ENCODE measurements at regions not wholly inside any gene's neighbourhood (a gene's known extent, or its start where the extent isn't known, plus 50 kb on each side); places are given as distances from the start of the nearest gene placed in this dataset.

DNA sequence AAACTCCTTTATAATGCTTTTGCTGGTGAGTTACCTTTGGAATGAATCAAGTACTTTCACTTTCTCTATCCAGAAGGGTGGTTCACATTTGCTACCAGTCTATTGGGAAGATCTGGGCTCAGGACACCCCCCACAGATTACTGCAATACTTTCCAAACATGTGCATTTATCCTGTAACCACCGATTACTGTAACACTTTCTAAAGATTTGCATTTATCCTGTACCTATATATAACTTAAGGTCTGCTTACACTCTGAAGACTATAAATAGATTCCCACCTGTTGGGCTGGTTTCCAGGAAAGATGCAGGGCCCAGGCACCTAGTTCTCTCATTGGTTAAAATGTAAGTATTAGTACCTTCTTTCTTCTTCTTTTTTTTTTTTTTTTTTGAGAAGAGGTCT lies 113.0 kb upstream of the NEDD4L start:
- DNase-seq (ENCODE audit: low read depth), result peak; percentile 24
- no peak overlapping the region for H3K4me3 ChIP-seq (ENCODE audit: low read depth, low read length)

DNA sequence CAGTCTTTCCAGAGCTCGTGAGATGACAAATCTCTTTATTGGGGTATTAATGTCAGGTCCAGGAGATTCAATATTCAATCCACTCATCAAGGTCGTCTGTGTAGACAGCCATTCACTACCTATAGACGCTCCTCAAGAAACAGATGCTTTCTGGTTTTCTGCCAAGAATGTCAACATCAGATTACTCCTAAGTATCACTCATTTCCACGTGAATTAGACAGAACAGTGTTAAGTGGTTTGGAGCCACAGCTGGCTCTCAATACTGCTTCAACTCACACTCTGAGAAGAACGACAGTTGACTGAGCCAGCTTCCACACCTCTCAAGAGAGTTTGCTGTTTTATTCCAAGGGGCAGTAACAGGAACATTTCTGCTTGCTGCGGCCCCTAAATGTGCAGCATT lies 113.5 kb upstream of the NEDD4L start:
- TF ChIP-seq, protein P1, sequence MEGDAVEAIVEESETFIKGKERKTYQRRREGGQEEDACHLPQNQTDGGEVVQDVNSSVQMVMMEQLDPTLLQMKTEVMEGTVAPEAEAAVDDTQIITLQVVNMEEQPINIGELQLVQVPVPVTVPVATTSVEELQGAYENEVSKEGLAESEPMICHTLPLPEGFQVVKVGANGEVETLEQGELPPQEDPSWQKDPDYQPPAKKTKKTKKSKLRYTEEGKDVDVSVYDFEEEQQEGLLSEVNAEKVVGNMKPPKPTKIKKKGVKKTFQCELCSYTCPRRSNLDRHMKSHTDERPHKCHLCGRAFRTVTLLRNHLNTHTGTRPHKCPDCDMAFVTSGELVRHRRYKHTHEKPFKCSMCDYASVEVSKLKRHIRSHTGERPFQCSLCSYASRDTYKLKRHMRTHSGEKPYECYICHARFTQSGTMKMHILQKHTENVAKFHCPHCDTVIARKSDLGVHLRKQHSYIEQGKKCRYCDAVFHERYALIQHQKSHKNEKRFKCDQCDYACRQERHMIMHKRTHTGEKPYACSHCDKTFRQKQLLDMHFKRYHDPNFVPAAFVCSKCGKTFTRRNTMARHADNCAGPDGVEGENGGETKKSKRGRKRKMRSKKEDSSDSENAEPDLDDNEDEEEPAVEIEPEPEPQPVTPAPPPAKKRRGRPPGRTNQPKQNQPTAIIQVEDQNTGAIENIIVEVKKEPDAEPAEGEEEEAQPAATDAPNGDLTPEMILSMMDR (IDR thresholded peaks at IDR 0.05; ENCODE audit: insufficient read depth, low read depth, low read length, missing control alignments), result no peak
- H3K4me3 ChIP-seq (ENCODE audit: low read depth, low read length), result no peak overlapping the region
- no peak for DNase-seq (ENCODE audit: low read depth)

More for the DNA sequence above, 113.0 kb upstream of the NEDD4L start:
- TF ChIP-seq, protein P1 (IDR thresholded peaks at IDR 0.05; ENCODE audit: insufficient read depth, low read depth, low read length, missing control alignments), result no peak

GRCh38 chr18:57929922-57930321 lies 114.1 kb upstream of the NEDD4L start:
- TF ChIP-seq, protein P1 (IDR thresholded peaks at IDR 0.05; ENCODE audit: insufficient read depth, low read depth, low read length, missing control alignments), result no peak
- DNase-seq (ENCODE audit: low read depth), result no peak

DNA sequence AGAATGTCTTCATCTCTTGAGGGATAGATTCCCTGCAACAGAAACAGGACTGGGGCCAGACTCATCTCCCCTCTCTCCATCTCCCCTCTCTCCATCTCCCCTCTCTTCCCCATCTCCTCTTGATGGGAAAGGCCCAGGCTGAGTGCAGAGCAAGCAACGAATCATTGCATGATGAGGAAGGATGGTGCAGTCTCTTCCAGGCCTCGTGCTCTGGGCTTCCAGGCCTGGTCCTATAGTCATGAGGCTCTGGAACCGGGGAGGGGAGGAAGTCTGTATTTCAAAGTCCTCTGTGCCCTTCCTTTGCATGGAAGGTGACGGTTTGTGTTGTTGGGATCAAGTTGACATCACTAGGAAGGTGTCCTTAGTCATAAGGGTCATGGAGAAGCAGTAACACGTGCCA lies 115.6 kb upstream of the NEDD4L start:
- TF ChIP-seq, protein P1 (IDR thresholded peaks at IDR 0.05; ENCODE audit: insufficient read depth, low read depth, low read length, missing control alignments), result no peak
- no peak overlapping the region for H3K4me3 ChIP-seq (ENCODE audit: low read depth, low read length)
- DNase-seq (ENCODE audit: low read depth), result no peak

More at GRCh38 chr18:57929922-57930321, 114.1 kb upstream of the NEDD4L start:
- H3K4me3 ChIP-seq (ENCODE audit: low read depth, low read length), result no peak overlapping the region

DNA sequence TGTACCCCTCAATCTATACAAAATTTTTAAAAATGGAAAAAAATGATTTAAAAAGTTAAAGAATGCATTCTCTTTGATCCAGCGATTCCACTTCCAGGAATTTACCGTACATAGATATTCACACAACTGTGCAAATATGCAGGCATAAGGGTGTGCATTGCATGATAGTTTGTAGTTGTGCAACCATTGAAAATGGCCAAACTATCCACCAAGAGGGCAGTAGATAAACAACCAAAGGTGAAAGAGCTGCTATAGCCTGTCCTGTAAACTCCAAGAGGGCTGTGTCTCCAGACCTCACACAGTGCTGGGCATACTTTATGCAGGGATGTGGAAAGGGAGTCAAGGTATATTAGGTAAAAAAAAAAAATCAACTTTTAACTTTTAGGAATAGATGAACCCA lies 116.5 kb upstream of the NEDD4L start:
- H3K4me3 ChIP-seq (ENCODE audit: low read depth, low read length), result no peak overlapping the region
- TF ChIP-seq, protein P1 (IDR thresholded peaks at IDR 0.05; ENCODE audit: insufficient read depth, low read depth, low read length, missing control alignments), result no peak
- DNase-seq (ENCODE audit: low read depth), result no peak

- H3K4me3 ChIP-seq (ENCODE audit: low read depth, low read length), result no peak overlapping the region
- no peak for DNase-seq (ENCODE audit: low read depth)
- TF ChIP-seq, protein P1 (IDR thresholded peaks at IDR 0.05; ENCODE audit: insufficient read depth, low read depth, low read length, missing control alignments), result no peak
These were observed 118.3 kb upstream of the NEDD4L start for GRCh38 chr18:57925706-57926105.

DNA sequence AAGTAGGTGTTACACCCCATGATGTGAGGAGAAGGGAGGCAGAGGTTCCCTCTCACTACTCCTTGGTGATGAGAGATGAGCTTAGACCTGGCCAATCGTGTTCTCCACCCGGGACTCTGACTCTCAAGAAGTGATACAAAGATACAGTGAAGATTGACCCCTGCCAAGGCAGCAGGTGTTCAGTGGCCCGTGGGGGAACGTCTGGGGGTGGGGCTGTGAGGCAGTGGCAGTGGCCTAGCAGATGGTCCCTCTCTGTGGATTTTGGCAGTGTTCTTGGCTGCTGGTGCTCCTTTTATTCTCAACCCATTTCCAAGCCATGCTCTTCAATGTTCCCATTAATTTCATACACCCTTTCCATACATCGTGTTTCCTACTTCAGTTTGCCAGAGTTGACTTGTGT lies 120.4 kb upstream of the NEDD4L start:
- no peak for DNase-seq (ENCODE audit: low read depth)
- no peak overlapping the region for H3K4me3 ChIP-seq (ENCODE audit: low read depth, low read length)
- TF ChIP-seq, protein P1 (IDR thresholded peaks at IDR 0.05; ENCODE audit: insufficient read depth, low read depth, low read length, missing control alignments), result no peak
